SIG-M5 treated with dmso at 0.1 percent for 504 hours (cell line): ENCODE measurements at regions not wholly inside any gene's neighbourhood (a gene's known extent, or its start where the extent isn't known, plus 50 kb on each side); places are given as distances from the start of the nearest gene placed in this dataset.
A peak's percentile ranks its signal among the peaks of the same experiment; 100 is the strongest.
"Not testable (repeated sequence)": the region's sequence is repeated elsewhere in the genome, so short reads cannot be mapped to it uniquely, and the experiment has no call there.

ENCODE experiments used
- DNase-seq: peaks from one replicate; lab custom pipeline; 2025; ENCODE audit not compliant: unreplicated experiment; lab: John Stamatoyannopoulos, UW

GRCh38 chr14:61171727-61172126, 109.4 kb downstream of the TMEM30B start:
- no peak for DNase-seq

GRCh38 chr14:61168141-61168540, 113.0 kb downstream of the TMEM30B start:
- no peak for DNase-seq

DNA sequence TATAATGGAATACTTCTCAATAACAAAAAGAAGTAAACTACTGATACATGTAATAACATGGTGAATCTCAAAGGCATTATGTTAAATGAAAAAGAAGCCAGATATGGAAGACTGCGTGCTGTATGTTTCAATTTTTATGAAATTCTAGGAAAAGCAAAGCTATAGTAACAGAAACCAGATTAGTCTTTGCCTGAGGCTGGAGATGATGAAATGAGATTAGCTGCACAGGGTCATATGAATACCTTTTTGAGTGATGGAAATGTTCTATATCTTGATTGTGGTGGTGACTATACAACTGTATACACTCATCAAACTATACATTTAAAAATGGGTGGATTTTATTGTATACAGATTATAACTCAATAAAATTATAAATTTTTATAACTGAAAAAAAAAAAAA, 113.5 kb downstream of the TMEM30B start:
- DNase-seq: no peak

GRCh38 chr14:61160798-61161197, 120.3 kb downstream of the TMEM30B start:
- DNase-seq: no peak

DNA sequence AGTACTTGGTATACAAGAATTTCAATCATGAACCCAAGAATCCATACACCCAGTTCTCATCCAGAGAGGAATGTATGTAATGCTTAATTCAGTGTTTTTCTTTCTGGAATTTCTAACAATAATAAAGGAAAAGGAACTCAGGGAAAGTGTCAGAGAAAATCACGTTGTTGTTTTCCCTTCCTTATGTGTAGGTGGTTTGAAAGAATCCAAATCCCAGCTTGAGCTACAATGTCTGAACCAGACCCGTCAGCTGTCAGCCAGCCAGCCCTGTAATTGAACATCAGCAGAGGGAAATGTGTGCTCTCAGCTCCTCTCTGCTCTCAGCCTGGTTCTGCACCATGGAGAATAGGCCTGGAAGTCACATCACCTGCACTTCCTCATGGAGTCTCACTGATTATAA, 126.5 kb downstream of the TMEM30B start:
- no peak for DNase-seq

DNA sequence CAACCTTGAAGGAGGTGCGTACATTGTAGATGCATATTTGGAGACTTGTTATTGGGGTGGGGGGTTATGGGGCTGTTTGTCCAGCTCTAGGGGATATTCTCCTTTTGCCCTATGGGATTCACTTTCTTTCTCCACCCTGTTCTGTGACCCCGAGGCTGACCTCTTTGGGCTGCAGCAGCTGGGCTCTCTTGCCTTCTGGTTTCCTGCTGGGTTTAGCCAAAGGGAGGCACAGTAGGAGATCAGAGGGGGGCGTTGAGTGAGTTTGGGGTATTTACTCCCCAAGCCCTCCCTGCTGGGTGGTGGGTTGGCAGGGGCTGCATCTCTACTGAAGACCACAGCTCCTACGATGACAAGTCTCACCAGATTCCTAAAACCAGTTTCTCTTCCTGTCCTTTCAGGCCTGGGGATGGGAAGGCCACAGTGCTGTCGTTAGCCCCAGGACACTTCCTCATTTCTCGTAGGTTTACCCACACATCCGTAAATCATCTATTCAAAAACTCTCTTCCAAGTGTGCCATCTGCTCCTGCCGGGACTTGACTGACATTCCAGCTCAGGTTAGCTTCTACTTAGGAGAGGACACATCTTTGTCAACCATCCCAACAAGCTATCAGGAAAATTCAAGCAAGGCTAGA, 127.1 kb downstream of the TMEM30B start:
- DNase-seq: peak; percentile 36

- no peak for DNase-seq
Observed at GRCh38 chr14:61153431-61153830, 127.7 kb downstream of the TMEM30B start.

DNA sequence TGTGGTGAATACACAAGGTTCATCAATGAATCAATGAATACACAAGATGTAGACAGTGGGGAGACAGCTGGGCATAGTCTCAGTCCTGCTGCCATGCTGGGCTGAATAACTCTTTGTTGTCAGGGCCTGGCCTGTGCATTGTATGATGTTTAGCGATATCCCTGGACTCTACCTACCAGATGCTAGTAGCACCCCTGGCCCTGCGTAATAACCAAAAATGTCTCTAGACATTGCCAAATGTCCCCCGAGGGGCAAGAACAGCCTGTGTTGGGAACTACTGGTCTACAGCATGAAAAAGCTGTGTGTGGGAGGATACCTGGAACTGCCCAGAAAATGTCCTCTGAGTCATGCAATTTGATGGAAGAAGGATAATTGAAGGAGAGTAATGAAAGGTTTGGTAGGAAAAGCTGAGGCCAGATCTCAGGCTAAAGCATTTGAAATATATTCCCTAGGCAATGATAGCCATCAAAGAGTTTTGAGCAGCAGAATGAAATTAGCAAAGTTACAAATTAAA, 128.2 kb downstream of the TMEM30B start:
- DNase-seq: no peak

GRCh38 chr14:61151251-61151650, 129.9 kb downstream of the TMEM30B start:
- no peak for DNase-seq

GRCh38 chr14:61150851-61151250, 130.3 kb downstream of the TMEM30B start:
- DNase-seq: no peak

DNA sequence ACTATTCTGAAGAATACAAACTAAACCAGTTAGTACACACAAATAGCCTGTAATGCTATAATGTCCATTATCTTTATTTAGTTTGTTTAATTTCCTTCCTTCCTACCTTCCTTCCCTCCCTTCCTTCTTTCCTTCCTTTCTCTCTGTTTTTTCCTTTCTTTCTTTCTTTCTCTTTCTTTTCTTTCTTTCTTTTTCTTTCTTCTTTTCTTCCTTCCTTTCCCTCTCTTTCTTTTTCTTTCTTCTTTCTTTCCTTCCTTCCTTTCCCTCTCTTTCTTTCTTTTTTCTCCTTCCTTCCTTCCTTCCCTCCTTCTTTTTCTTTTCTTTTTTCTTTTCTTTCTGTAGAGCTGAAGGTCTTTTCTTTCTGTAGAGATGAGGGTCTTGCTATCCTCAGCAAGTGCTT, 131.2 kb downstream of the TMEM30B start:
- DNase-seq: no peak

DNA sequence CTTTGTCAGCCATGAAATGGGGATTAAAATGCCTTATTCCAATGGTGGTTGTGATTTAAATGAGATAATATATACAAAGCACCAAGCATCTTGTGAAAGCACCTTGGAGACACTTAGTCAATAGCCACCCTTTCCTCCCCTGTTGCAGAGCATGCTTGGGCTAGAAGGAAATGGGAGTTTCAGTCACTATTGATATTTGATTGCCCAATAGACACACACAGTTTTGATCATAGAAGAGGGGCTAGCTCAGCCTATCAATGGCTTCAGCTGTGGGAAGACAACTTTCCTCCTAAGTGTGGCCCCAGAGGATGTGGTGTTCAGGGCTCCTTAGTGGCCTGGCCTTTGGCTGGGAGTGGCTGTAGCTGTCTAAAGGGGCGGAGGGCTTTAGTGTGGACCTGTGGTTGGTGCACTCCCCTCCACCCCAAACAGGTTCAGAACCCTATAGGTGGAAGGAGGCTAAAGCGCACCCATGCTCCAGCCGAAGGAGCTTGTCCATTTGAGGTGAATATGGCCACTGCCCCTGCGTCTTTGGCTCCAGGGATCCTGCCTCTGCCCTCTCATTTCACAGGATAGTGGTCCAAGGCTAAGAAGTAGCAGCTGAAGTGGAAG, 132.3 kb downstream of the TMEM30B start:
- DNase-seq: no peak

- no peak for DNase-seq
Observed at GRCh38 chr14:61147831-61148549, 133.1 kb downstream of the TMEM30B start.

DNA sequence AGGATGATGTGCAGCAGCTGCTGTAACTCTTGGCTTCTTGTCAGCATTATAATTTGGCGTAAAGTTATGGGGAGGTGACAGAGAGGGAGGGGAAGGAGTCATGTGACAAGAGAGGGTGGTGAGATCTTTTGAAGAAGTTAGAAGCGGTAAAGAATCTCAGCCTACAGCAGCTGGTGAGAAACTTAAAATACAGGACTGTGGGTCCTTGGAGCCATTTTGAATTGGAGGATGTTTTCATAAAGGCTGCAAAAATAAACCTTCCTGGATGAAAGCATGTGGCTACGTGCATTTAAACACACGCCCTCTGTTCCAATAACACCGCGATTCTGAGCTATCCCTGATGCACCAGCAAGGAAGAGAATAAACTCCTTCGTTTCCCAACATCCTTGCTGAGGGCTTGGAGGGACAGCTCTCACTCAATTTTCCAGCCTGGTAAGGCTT, 133.7 kb downstream of the TMEM30B start:
- DNase-seq: no peak

- no peak for DNase-seq
Observed at GRCh38 chr14:61146899-61147298, 134.2 kb downstream of the TMEM30B start.

DNA sequence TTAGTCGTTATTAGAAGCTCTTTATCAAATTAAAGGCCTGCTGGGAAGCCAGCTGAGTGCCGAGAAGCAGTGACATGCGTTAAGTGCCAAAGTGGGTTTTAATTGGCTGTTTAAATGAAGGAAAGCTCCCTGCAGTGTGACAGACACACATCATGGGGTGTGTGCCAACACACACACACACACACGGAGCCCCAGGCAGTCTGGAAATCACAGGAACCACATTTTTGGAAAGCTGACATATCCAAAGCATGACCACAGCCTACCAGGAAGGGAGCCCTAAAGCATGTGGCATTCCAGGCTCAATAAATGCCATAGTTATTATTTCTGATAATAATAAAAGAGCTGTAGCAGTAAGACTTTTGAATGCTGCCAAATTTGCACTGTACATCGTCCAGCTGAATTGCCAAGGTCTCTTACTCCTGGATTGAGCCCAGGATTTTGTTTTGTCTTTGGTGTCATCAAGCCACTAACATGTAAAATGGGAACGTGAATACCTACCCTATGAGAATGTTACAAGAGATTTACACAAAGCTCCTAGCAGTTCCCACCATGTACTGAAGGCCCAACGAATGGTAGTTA, 135.1 kb downstream of the TMEM30B start:
- DNase-seq: no peak

GRCh38 chr14:61145034-61145902, 135.9 kb downstream of the TMEM30B start:
- DNase-seq: no peak

- not testable (repeated sequence) for DNase-seq
Observed at GRCh38 chr14:61144117-61145033, 136.8 kb downstream of the TMEM30B start.

GRCh38 chr14:61140872-61141271, 140.3 kb downstream of the TMEM30B start:
- DNase-seq: no peak

DNA sequence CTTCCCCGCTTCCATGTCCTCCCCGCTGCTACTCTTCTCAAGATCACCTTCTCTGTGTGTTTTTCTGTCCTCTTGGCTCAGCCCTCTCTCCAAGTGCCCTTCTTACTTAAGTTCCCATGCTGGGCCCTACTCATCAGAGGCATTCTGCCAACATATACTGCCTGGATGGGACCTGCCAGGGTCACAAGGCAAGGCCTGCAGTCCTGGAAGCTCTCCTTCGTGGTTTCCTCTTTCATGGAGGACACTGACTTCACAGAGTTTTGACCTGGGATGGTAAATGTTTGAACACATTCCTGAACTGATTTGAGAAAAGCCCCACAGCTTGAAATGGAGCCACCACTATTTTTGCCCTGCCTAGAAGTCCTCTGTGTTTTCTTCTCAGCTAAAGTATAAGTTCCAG, 140.9 kb downstream of the TMEM30B start:
- DNase-seq: no peak
